ENCODE measurements at regions not wholly inside any gene's neighbourhood (a gene's known extent, or its start where the extent isn't known, plus 50 kb on each side); places are given as distances from the start of the nearest gene placed in this dataset.
A peak's percentile ranks its signal among the peaks of the same experiment; 100 is the strongest.

- intact Hi-C loops (cut with DNase I; ENCODE audit: low total_unique reads) (no loop called here), in situ Hi-C loops (cut with MboI; ENCODE audit: low sequenced_read_pairs in 4 of 4) (no loop called here)
- Histone ChIP-seq H3K9me3 (no peaks in the 10 kb centered on the region), H3K36me3 (no peaks in the 10 kb centered on the region), H3K27me3 (no peaks in the 10 kb centered on the region), H3K4me3 (no peak overlapping the region), H3K4me1 (no peaks in the 10 kb centered on the region), H3K27ac (no peak overlapping the region)
- no peak for DNase-seq
- ATAC-seq, result no peak
- no peak for TF ChIP-seq CTCF (IDR thresholded peaks at IDR 0.05 in 4 of 5, conservative IDR thresholded peaks at IDR 0.05 in 1 of 5)
- no peak for TF ChIP-seq POLR2A (IDR thresholded peaks at IDR 0.05)
These were observed 283.7 kb upstream of the GBE1 start for GRCh38 chr3:82044930-82045705.

DNA sequence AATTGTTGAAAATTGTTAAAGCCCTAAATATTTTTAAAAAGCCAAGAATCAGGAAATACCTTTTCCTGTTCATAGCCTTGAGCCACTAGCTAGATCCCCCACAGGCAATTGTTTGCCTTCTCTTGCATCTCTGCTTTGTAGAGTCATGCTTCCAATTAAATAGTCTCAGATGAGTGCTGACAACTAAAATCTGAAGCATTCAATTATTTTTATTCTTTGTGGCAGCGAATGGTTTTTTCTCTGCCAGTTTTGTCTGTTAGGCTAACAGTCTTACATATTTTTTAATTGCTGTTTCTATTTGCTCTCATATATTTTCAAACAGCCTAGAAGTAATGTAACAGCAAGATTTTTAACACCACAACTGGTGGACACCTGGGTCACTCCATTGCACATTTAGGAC is 277.1 kb upstream of the GBE1 start:
- no peak overlapping the region for H3K27ac ChIP-seq
- TF ChIP-seq CTCF (IDR thresholded peaks at IDR 0.05 in 4 of 5, conservative IDR thresholded peaks at IDR 0.05 in 1 of 5) (no peak), POLR2A (IDR thresholded peaks at IDR 0.05) (no peak)
- DNase-seq, result no peak
- H3K4me3 ChIP-seq, result no peak overlapping the region
- no peaks in the 10 kb centered on the region for H3K9me3 ChIP-seq
- H3K36me3 ChIP-seq, result no peaks in the 10 kb centered on the region
- in situ Hi-C loops (cut with MboI; ENCODE audit: low sequenced_read_pairs in 4 of 4), result no loop called here
- no peaks in the 10 kb centered on the region for H3K4me1 ChIP-seq
- no peaks in the 10 kb centered on the region for H3K27me3 ChIP-seq
- intact Hi-C loops (cut with DNase I; ENCODE audit: low total_unique reads), result no loop called here
- ATAC-seq, result no peak

- H3K36me3 ChIP-seq, result no peaks in the 10 kb centered on the region
- peaks cover 12 to 19% of the 10 kb centered on the region in 2 donors for H3K4me1 ChIP-seq
- H3K4me3 ChIP-seq, result no peak overlapping the region
- intact Hi-C loops (cut with DNase I; ENCODE audit: low total_unique reads), result no loop called here
- no peak overlapping the region for H3K27ac ChIP-seq
- no peaks in the 10 kb centered on the region for H3K9me3 ChIP-seq
- TF ChIP-seq POLR2A (IDR thresholded peaks at IDR 0.05) (no peak), CTCF (IDR thresholded peaks at IDR 0.05 in 4 of 5, conservative IDR thresholded peaks at IDR 0.05 in 1 of 5) (no peak)
- DNase-seq (no peak), ATAC-seq (no peak)
- in situ Hi-C loops (cut with MboI; ENCODE audit: low sequenced_read_pairs in 4 of 4), result no loop called here
- no peaks in the 10 kb centered on the region for H3K27me3 ChIP-seq
These were observed 271.7 kb upstream of the GBE1 start for GRCh38 chr3:82033186-82033585.

DNA sequence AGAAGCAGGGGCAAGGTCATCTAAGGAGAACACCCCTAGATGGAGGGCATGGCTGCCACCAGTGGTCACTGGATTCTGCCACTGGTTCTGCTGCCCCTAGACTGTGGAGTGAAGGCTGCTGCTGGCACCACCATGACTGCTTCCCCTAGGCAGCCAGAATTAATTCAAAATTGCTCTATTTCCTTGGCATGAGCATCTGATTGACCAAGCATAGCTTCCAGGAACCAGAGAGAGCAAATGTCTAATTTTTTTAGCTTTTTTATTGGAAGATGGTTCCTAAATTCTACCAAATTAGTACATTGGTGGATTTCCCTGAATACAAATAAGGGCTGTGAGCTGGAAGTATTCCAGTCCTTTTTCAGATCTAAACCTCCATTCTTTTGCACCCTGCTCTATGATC is 270.2 kb upstream of the GBE1 start:
- in situ Hi-C loops (cut with MboI; ENCODE audit: low sequenced_read_pairs in 4 of 4) (no loop called here), intact Hi-C loops (cut with DNase I; ENCODE audit: low total_unique reads) (no loop called here)
- H3K4me3 ChIP-seq, result no peak overlapping the region
- H3K36me3 ChIP-seq, result no peaks in the 10 kb centered on the region
- H3K9me3 ChIP-seq, result no peaks in the 10 kb centered on the region
- ATAC-seq (no peak), DNase-seq (no peak)
- no peaks in the 10 kb centered on the region for H3K27me3 ChIP-seq
- TF ChIP-seq POLR2A (IDR thresholded peaks at IDR 0.05), result no peak
- H3K27ac ChIP-seq, result peak overlapping the region in 1 of 4 donors; percentile 73
- peaks cover 12 to 19% of the 10 kb centered on the region in 2 donors for H3K4me1 ChIP-seq

DNA sequence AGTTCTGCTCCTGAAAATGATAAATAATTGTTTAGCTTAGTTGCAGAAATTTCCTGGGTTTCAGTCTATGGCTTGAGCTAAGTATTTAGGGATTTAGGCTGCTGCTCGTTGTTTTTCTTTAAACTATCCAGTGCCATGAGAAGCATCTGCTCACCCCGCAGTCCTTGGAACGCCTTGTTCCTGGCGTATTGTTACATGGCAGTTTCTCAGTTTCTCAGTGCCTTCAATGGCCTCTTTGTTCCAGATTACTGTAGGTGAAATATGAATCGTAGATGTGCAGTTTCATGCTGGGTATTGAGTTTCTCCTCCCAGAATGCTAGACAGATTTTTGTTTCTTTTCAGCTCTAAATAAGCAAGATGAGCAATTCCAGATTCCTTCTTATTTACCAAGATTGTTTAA is 269.5 kb upstream of the GBE1 start:
- intact Hi-C loops (cut with DNase I; ENCODE audit: low total_unique reads) (no loop called here), in situ Hi-C loops (cut with MboI; ENCODE audit: low sequenced_read_pairs in 4 of 4) (no loop called here)
- Histone ChIP-seq H3K27ac (peak overlapping the region in 1 of 4 donors; percentile 73), H3K27me3 (no peaks in the 10 kb centered on the region), H3K4me3 (peak overlapping the region in 1 of 4 donors; percentile 7), H3K4me1 (peaks cover 12 to 19% of the 10 kb centered on the region in 2 donors), H3K36me3 (no peaks in the 10 kb centered on the region), H3K9me3 (no peaks in the 10 kb centered on the region)
- ATAC-seq (peak; percentile 93 to 98), DNase-seq (peak; percentile 19 to 59)
- TF ChIP-seq POLR2A (IDR thresholded peaks at IDR 0.05) (no peak), CTCF (IDR thresholded peaks at IDR 0.05 in 4 of 5, conservative IDR thresholded peaks at IDR 0.05 in 1 of 5) (no peak)
